ENCODE measurements at regions not wholly inside any gene's neighbourhood (a gene's known extent, or its start where the extent isn't known, plus 50 kb on each side); places are given as distances from the start of the nearest gene placed in this dataset.

GRCh38 chr1:200301152-200301551 is 108.7 kb downstream of the ZNF281 start:
- no peak for TF ChIP-seq EZH2 (IDR thresholded peaks at IDR 0.05; ENCODE audit: low read length, missing control alignments)
- no peak for TF ChIP-seq CTCF (conservative IDR thresholded peaks at IDR 0.05 in 1 of 2, IDR thresholded peaks at IDR 0.05 in 1 of 2; ENCODE audit: low read depth in 1 of 2, low read length in 2 of 2)

All from fibroblast of lung (primary cell).